Fibroblast of lung (primary cell): ENCODE measurements at regions not wholly inside any gene's neighbourhood (a gene's known extent, or its start where the extent isn't known, plus 50 kb on each side); places are given as distances from the start of the nearest gene placed in this dataset.
A peak's percentile ranks its signal among the peaks of the same experiment; 100 is the strongest.

ENCODE experiments used
- DNase-seq, 2 donors: peaks; one replicate each; pipeline versions ENCODE4 v3.0.0 to v3.0.0-alpha.2; 2010; ENCODE audit warnings: low read depth in 2 of 2
- H2AFZ ChIP-seq: 2 replicates; pipeline ENCODE4 v1.5.1; 2012; ENCODE audit warnings: low read length, control low read depth, inconsistent platforms
- H3K27ac ChIP-seq: 2 replicates; pipeline ENCODE4 v1.5.1; 2011; ENCODE audit warnings: low read length, control low read depth; ENCODE audit not compliant: insufficient read depth
- H3K27me3 ChIP-seq: 2 replicates; pipeline ENCODE4 v1.5.1; 2011; ENCODE audit warnings: mild to moderate bottlenecking, low read length; ENCODE audit not compliant: control insufficient read depth, insufficient read depth
- H3K36me3 ChIP-seq: 2 replicates; pipeline ENCODE4 v1.5.1; 2011; ENCODE audit warnings: low read length; ENCODE audit not compliant: control insufficient read depth, insufficient read depth
- H3K4me1 ChIP-seq: 2 replicates; pipeline ENCODE4 v1.5.1; 2011; ENCODE audit warnings: low read length; ENCODE audit not compliant: control insufficient read depth, insufficient read depth; ENCODE audit errors: extremely low read depth
- H3K4me2 ChIP-seq: 2 replicates; pipeline ENCODE4 v1.5.1; 2011; ENCODE audit warnings: low read length, control low read depth; ENCODE audit not compliant: insufficient read depth; ENCODE audit errors: extremely low read depth
- H3K4me3 ChIP-seq, 4 experiments: fragments of 200-600 bp in 1 of 4; sonication (generic) in 1 of 4; replicated peaks in 1 of 4; 2 replicates each; pipeline ENCODE4 v1.5.1; 2011 to 2016; ENCODE audit warnings: low read length in 4 of 4, low read depth in 3 of 4, mild to moderate bottlenecking in 3 of 4, control low read depth in 2 of 4, inconsistent platforms in 1 of 4, mixed read lengths in 1 of 4; ENCODE audit not compliant: insufficient read depth in 1 of 4; ENCODE audit errors: control extremely low read depth in 1 of 4
- H3K79me2 ChIP-seq: 2 replicates; pipeline ENCODE4 v1.5.1; 2012; ENCODE audit warnings: mild to moderate bottlenecking, low read length, inconsistent platforms; ENCODE audit not compliant: control insufficient read depth, insufficient read depth
- H3K9ac ChIP-seq: 2 replicates; pipeline ENCODE4 v1.5.1; 2011; ENCODE audit warnings: mild to moderate bottlenecking, low read length, control low read depth; ENCODE audit not compliant: insufficient read depth
- H3K9me3 ChIP-seq: 2 replicates; pipeline ENCODE4 v1.5.1; 2012; ENCODE audit warnings: low read depth, low read length; ENCODE audit not compliant: control insufficient read depth, insufficient read depth
- H4K20me1 ChIP-seq: 2 replicates; pipeline ENCODE4 v1.5.1; 2011; ENCODE audit warnings: low read length; ENCODE audit not compliant: control insufficient read depth, insufficient read depth; ENCODE audit errors: extremely low read depth
- CTCF ChIP-seq, 2 donors: IDR thresholded peaks in 1 of 2; conservative IDR thresholded peaks in 1 of 2; 1 replicate in 1 of 2; 2 replicates in 1 of 2; pipeline ENCODE4 v1.5.1; 2011 to 2012; ENCODE audit warnings: low read length in 2 of 2, control low read depth in 1 of 2, inconsistent platforms in 1 of 2, low read depth in 1 of 2, mild to moderate bottlenecking in 1 of 2
- EZH2 ChIP-seq: IDR thresholded peaks from 2 replicates; pipeline ENCODE4 v1.5.1; 2012; ENCODE audit warnings: low read length, control low read depth, mild to moderate bottlenecking; ENCODE audit errors: missing control alignments

- Histone ChIP-seq H3K27me3 (no peaks in the 10 kb centered on the region), H2AFZ (no peak overlapping the region), H3K36me3 (no peaks in the 10 kb centered on the region), H3K79me2 (no peaks in the 10 kb centered on the region), H3K4me3 (no peak overlapping the region), H3K4me1 (no peaks in the 10 kb centered on the region), H3K27ac (no peak overlapping the region), H3K4me2 (no peak overlapping the region), H3K9me3 (no peaks in the 10 kb centered on the region), H4K20me1 (peaks cover 2% of the 10 kb centered on the region), H3K9ac (no peak overlapping the region)
- DNase-seq = peak; percentile 13 to 65
- TF ChIP-seq CTCF (conservative IDR thresholded peaks at IDR 0.05 in 1 of 2, IDR thresholded peaks at IDR 0.05 in 1 of 2; ENCODE audit: low read depth in 1 of 2, low read length in 2 of 2) (no peak), EZH2 (no peak)
These were observed 52.3 kb downstream of the PLEKHG1 start for GRCh38 chr6:150651808-150652470.

GRCh38 chr6:150652848-150653613 lies 53.3 kb downstream of the PLEKHG1 start:
- no peaks in the 10 kb centered on the region for H3K79me2 ChIP-seq
- no peak overlapping the region for H3K27ac ChIP-seq
- H3K4me2 ChIP-seq = no peak overlapping the region
- no peaks in the 10 kb centered on the region for H3K9me3 ChIP-seq
- no peaks in the 10 kb centered on the region for H4K20me1 ChIP-seq
- no peaks in the 10 kb centered on the region for H3K27me3 ChIP-seq
- no peaks in the 10 kb centered on the region for H3K36me3 ChIP-seq
- H2AFZ ChIP-seq = no peak overlapping the region
- no peaks in the 10 kb centered on the region for H3K4me1 ChIP-seq
- H3K9ac ChIP-seq = no peak overlapping the region
- H3K4me3 ChIP-seq = no peak overlapping the region
- no peak for TF ChIP-seq CTCF (conservative IDR thresholded peaks at IDR 0.05 in 1 of 2, IDR thresholded peaks at IDR 0.05 in 1 of 2; ENCODE audit: low read depth in 1 of 2, low read length in 2 of 2)
- no peak for TF ChIP-seq EZH2
- peak; percentile 3 to 40 for DNase-seq

- Histone ChIP-seq H3K4me3 (no peak overlapping the region), H4K20me1 (no peaks in the 10 kb centered on the region), H3K27me3 (no peaks in the 10 kb centered on the region), H3K4me1 (no peaks in the 10 kb centered on the region), H3K4me2 (no peak overlapping the region), H3K36me3 (no peaks in the 10 kb centered on the region), H2AFZ (no peak overlapping the region), H3K9ac (no peak overlapping the region), H3K9me3 (no peaks in the 10 kb centered on the region), H3K27ac (no peak overlapping the region), H3K79me2 (no peaks in the 10 kb centered on the region)
- no peak for DNase-seq
- no peak for TF ChIP-seq EZH2
- TF ChIP-seq CTCF (conservative IDR thresholded peaks at IDR 0.05 in 1 of 2, IDR thresholded peaks at IDR 0.05 in 1 of 2; ENCODE audit: low read depth in 1 of 2, low read length in 2 of 2) = no peak
These were observed 54.9 kb downstream of the PLEKHG1 start for GRCh38 chr6:150654608-150655007.
